H1 (cell line): ENCODE measurements at regions not wholly inside any gene's neighbourhood (a gene's known extent, or its start where the extent isn't known, plus 50 kb on each side); places are given as distances from the start of the nearest gene placed in this dataset.

ENCODE experiments used
- GABPA ChIP-seq: IDR thresholded peaks from 2 replicates; pipeline ENCODE4 v1.6.1; 2011; ENCODE audit warnings: mild to moderate bottlenecking, low read length, moderate library complexity, borderline replicate concordance; ENCODE audit not compliant: insufficient read depth
- JUND ChIP-seq: IDR thresholded peaks from 2 replicates; pipeline ENCODE4 v1.6.1; 2011; ENCODE audit warnings: mild to moderate bottlenecking, improper control_type of control experiment, low read length

DNA sequence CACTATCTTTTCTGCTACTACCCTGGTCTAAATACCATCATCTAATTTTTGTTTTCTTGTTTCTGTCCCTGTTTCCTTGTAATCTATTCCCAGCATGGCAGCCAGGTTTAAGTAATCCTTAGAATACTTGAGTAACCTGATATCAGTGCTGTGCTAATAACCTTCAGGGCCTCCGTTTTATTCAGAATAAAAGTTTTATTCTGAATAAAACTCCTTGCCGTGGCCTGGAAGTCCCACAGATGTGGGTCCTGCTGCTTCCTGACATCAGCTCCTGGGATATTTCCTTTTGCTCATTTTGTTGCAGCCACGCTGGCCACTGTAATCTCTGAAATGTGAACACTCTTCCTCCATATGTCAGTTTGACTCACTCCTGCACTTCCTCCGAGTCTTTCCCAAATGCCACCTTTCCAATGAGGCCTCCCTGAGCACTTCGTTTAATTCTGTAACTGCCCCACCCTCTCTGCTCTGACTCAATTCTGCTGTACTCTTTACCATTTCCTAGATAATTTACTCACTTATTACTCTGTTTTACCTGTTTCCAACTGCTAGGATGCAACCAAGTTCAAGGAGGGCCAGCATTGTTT is 114.0 kb upstream of the FOXA2 start (continued):
- TF ChIP-seq GABPA (no peak), JUND (no peak)
